ENCODE measurements at regions not wholly inside any gene's neighbourhood (a gene's known extent, or its start where the extent isn't known, plus 50 kb on each side); places are given as distances from the start of the nearest gene placed in this dataset.

DNA sequence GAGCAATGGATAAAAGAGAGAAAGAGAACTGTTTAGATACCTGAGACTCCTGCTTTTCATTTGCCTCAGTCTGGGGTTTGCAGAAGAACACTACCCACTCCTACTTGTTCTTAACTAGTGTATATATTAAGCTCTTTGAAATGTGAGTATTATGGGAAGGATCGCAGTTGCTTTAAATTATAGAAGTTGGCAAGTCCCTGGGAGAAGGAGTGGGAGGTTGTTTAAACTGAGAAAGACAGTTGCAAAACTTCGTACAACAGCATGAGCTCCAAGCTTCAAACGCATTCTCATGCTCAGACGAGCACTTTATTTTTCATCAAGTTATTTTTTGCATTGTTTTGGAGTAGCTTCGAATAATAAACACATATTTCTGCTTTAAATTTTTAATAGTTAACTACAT is 88.1 kb upstream of the C1QTNF7 start:
- no peak for DNase-seq (ENCODE audit: low read depth)

DNA sequence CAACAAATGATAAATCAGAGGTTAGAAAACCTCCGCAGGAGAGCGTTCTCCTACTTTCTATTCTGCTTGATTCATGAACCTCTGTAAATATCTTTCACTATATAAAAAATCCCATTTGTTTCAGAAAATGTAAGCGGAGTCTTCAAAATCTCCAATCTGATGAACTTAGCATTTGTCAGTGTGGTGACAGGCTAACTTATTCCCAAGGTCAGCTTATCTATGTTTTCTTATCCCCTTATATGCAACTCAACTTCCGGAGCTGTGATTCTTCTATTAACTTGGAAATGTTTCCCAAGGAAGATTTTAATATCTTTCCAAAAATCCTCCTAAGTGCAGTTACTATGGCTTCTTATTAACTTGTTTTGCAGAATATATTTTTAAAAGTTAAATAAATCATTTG is 87.5 kb upstream of the C1QTNF7 start:
- no peak for DNase-seq (ENCODE audit: low read depth)

DNA sequence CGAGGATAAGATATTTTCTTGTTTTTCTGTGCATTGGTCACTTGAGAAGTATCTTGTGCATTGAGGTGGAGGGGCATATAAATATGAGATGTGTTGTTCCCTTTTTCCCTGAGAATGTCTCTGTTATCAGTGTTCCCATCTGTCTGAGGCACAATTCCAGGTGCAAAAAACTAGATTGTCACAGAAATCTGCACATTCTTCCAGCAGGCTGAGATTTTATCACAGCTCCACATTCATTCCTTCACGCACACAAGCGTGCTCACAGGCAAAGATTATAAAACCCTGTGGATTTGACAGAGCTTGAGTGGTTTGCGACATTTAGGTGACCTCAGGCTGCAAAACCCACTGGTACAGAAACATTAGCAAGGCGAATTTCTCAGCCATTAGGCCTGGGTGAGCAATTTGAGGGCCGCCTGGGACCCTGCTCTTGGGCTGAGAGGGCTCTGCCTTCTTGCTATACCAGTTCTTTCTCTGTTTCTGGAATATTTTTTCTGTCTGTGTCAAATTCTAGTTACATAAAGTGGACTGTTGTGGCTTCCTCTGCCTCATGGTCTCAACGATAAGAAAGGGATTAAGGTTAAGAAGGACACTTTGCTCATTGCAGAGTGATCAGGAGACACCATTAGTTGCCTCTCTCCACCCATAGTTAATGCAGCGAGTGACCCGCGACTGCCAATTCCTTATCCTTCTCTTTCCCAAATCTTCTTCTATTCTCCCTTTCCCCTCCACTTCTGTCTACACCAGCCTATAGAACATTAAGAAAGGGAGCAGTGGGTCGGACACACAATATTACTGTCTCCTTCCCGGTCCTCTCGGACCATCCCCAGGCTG is 86.7 kb upstream of the C1QTNF7 start:
- no peak for DNase-seq (ENCODE audit: low read depth)

DNA sequence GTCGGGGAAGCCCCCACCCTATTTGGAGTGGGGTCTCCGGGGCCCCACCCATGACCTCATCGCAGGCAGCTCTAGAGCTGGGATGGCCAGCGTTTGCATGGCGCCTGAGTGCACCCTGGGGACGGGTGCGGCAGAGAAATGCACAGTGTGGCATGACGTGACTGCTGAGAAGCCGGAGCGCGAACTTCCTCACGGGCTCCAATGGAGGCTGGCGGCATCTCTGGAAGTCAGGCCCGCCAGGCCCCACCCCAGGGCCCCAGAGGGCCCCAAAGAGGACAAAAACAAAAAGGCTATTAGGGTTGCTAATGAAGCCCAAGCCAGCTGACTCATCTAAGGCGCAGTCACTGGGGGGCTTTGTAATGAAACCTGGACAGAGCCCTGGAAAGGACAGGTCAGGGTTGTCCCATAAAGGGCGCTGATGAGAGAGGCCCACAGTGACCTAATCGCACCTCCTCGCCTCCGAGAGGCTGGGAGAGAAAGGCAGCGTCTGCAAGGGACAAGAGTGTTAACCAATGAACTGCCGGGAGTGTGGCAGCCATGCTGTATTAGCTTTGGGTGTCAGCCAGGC is 86.0 kb upstream of the C1QTNF7 start:
- no peak for DNase-seq (ENCODE audit: low read depth)

DNA sequence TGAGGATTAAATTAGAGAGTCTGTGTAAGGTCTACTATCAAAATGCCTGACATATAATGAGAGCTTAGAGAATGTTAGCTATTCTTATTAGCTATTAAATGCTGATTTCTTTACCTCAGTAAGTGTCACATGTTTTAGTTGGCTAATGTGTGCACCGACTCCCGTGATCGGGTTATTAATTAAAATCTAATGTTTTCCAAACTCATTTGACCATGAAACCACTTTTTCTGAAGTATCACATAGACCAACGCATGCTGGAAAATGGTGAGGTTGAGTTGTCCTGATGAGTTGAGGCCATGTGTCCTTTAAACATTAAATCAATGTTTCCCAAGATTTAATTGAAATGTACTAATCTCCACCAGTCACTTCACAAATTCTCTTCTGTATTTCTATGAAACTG is 84.8 kb upstream of the C1QTNF7 start:
- DNase-seq (ENCODE audit: low read depth), result no peak

DNA sequence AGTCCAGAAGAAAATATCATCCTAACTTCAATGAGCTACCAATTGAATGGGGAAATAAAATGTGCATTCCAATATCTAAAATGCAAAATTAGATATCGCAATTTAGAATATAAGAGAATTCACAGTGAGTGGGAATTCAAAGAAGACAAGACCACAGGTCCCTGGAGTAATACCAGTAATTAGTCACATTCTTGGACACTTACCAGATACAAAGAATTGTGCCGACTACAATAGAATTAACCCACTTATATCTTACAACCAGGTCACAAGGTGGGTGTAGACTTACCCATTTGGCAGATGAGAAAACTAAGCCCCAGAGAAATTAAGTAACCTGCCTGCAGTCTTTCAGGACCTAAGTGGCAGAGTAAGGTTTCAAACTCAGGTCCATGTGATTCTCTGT is 84.3 kb upstream of the C1QTNF7 start:
- no peak for DNase-seq (ENCODE audit: low read depth)

DNA sequence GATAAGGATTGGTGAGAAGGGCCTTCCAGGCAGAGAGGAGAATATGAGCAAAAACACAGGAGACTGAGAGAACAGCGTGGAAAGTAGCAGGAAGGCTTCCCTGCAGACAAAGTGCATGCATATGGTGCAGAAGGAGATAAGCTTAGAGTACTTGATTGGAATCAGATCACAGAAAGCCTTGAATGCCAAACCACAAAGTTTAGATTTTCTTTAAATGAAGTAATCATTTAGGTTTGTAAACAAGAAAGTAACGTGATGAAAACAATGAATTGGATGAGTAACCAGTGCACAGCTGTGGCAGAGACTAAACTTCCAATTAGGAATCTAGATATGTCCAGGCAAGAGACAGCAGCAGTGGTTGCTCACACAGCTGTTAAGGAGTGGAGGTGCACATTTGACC is 83.8 kb upstream of the C1QTNF7 start:
- DNase-seq (ENCODE audit: low read depth), result no peak

DNA sequence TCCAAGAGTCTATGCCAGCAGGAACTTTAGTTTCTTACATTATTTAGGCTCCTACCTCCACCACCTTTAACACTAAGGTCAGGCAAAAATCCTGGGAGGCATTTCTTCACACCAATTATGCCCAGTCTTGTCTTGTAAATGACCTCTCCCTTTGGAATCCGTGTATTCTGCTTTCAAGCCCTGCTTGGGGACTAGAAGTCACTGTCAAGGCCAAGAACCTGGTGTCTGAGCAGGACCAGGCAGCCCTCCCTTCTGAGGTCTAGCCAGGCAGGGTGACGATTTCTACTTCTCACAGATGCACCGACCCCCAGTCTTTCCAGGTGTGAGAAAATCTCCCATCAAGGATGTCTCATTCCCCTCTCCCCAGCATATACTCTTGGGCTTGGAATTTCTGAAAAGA is 82.7 kb upstream of the C1QTNF7 start:
- no peak for DNase-seq (ENCODE audit: low read depth)

DNA sequence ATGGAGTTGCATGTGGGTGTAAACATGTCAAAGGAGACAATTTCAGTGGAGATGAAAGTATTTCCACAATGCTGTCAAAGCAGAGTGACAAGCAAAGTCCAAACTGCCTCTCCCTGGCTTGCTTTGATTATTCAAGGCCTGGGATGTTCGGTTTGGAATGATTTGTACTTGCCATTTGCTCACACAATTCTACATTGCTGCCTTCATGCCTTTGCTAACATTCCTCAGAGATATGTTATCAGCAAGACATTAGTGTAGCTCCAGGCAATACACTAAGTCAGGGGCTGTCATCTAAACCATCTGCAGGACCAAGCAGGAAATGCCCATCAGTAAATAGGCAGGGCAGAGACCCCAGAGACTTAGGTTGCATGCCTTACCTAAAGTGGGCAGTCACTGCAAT is 79.6 kb upstream of the C1QTNF7 start:
- no peak for DNase-seq (ENCODE audit: low read depth)

DNA sequence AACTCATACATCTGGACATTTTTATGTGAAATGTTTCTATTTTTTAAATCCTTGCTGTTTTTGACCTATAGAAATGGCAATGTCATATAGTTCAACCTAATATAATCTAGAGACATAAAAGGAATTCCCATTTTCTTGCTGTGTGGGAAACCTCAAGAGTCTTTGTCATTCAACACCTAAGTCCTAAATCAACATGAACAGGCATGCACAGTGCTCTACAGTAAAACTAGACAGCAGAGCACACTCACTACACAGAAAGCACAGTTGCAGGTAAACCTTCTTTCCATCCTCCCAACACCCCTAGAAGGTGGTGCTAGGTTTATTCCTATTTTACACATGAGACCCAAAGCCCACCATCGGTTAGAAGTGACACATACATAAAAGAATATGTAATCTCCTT is 79.1 kb upstream of the C1QTNF7 start:
- no peak for DNase-seq (ENCODE audit: low read depth)

DNA sequence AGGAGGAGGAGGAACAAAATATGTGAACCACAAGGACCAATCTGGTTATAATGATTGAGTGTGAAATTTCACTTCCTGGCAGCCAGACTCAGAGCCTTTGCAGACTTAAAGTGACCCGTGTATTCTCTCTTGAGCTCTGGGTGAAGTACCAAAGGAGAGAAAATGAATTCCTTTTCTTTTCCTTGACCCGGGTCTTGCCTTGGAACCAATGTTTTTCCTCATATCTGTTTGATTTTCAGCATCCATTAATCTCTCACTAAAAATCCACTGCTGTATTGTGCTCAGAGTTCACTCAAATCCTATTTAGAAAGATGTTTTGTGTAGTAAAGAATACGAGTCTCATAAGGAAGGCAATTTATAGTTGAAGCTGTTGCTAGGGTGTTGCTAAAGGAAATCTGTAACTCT is 78.3 kb upstream of the C1QTNF7 start:
- no peak for DNase-seq (ENCODE audit: low read depth)

DNA sequence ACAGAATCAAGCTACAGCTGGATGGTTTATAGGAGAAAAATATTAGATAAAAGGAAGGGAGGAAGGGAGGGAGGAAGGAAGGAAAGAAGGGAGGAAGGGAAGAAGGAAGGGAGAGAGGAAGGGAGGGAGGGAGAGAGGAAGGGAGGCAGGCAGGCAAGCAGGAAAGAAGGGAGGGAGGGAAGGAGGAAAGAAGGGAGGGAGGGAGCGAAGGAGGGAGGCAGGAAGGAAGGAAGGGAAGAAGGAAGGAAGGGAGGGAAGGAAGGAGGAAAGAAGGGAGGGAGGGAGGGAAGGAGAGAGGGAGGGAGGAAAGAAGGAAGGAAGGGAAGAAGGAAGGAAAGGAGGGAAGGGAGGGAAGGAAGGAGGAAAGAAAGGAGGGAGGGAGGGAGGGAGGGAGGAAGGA is 77.9 kb upstream of the C1QTNF7 start:
- DNase-seq (ENCODE audit: low read depth), result no peak

DNA sequence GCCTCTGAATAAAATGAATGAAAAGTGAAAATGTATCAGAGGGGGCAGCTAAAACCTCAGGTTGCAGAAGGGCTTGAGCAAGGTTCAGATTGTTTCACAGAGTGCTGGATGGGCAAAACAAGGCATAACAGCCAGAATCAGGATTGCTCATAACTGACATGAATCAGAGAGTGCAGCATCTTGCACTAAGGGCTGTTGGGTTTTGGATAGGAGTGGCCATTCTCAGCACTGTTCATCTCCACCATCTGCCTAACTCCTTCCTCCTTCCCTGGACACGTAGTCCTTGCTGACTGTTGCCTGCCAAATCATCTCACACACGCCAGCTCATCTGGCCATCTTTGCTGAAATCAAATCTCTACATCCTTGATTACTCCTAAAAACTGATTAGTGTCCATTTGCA is 75.3 kb upstream of the C1QTNF7 start:
- no peak for DNase-seq (ENCODE audit: low read depth)

DNA sequence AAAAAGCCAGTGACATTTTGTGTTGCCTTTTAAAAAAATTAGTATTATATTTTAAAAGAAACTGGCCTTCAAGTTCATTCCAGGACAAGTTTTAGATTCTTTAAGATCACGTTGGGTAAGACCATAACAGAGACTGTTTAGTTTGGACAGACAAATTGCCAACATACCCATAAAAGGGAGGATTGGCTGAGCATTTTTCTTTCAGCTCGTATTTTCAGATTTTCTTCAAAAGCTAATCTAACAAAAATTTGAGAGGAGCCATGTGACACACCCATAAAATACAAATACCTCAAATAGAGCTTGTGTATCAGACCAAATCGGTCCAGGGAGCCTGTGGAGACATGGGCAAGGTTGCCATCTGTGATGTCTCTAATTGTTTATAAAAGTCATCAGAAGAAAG is 74.6 kb upstream of the C1QTNF7 start:
- DNase-seq (ENCODE audit: low read depth), result no peak

DNA sequence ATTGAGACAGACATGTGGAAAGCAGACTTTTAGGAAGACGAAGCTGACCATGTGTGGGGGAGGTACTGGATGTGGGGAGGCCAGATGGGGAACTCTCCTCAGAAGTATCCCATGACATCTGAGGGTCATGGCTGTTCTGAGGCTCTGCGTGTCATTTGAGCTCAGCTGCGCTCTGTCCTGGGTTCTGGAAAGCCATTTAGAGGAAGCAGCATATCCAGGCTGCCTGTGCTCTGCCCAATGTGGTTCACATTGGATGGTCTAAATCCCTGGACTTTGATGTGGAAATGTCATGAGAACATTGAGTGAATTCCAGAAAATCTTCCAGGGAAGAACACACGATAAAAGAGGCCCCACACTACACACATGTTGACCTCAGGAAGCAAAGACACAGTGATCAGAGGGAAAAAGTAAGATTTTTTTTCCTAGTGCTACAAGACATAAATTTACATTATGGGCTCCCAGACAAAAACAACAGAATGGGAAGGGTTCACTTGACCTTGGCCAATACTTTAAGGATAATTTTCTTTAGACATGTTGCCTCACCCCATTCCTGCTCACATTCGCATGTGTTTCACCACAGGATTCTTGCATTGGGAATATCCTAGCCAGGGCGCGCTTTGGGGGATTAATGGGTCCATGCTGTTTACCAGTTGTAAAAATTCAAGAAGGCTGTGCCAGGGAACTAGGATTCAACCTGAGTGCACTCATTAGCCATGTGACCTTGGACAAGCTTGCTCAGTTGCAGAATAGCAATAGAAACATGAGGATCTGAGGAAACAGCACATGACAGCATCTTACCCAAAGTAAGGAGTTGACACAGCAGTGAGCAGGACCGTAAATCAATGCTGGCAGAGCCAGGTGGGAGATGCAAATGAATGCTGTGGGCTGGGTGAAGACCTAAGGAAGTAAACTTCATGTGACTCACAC is 73.2 kb upstream of the C1QTNF7 start:
- DNase-seq (ENCODE audit: low read depth), result no peak

DNA sequence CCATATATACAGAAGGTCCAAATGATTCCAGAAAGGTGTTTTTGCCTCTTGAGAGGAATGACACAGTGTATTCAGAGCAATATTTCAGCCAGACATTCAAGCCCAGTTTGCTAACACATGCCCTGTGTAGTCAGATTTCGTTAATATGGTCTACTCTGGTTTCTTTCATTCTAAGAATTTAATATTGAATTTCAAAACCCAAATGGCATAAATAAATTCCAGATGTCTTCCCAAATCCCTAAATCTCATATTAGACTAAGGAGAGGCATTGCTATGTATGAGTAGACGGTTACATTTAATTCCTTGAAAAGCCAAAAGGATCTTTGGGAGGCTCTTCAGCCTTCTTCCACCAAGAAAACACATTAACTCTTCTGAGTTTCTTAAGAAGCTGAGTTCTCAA is 66.3 kb upstream of the C1QTNF7 start:
- no peak for DNase-seq (ENCODE audit: low read depth)

DNA sequence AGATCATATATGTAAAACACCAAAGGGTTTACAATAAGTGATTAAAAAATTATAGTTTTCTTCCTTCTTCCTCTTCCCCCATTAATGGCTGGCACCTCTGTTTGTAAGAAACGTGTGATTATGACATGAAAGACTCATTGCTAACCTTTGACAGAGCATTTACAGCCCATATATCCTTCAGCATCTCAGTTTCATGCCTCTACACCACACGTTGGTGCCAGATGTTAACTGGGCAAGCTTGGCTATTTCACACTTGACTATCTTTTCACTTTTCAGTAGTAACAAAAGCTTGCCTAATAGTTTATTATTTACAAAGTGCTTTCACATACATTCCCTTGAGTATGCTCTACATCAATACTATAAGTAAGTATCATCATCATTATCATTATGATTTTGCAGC is 65.3 kb upstream of the C1QTNF7 start:
- no peak for DNase-seq (ENCODE audit: low read depth)

DNA sequence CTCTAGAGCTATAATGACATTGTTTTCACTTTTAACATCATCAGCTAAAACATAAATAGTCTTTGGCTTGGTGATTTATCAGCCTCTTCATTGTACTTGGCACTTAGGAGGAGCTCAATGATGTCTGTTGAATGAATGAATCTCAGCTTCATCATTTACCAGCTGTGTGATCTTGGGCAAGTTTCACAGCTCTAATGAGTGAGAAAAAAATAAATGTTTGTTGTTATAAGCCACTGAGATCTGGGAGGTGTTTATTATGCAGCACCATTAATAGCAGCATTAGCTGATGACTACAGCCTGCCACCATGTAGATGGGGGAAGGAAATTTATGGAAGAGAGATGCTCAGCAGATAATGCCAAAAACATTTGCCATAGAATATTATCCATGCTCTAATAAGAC is 63.6 kb upstream of the C1QTNF7 start:
- DNase-seq (ENCODE audit: low read depth), result no peak

DNA sequence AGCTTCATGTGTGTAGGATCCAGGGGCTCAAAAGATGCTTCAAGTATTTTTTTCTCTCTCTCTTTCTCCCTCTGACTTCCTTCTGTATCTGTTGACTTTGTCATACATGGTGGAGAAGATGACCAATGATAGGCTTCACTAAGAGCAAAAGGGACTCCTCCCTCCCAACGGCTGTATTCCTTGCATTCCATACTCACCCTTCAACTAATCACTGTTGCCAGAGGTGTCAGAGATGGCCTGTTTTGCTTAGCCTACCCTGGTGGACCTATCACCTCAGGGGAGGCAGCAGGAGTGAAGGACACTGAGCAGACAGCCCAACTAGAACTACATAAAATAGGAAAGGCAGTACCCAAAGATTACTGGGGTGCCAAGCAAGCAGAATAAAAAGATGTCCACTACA is 62.2 kb upstream of the C1QTNF7 start:
- no peak for DNase-seq (ENCODE audit: low read depth)

DNA sequence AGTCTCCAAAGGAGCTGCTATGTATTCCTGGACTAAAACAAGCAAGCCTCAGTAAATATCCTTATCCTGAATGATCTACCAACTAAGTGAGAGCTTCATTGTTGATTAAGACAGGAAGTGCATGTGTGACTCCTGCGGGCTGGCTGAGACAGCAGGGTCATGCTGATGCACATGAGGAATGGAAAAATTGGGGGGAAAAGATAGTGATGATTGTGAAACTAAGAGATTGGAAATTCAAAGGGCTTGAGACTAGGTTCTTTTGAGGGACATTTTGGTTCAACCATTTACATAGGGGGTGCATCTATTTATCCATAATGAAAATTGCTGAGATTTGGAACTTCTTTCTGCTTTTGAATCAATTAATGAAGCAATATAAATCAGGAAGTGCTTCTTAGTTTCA is 61.1 kb upstream of the C1QTNF7 start:
- no peak for DNase-seq (ENCODE audit: low read depth)

DNA sequence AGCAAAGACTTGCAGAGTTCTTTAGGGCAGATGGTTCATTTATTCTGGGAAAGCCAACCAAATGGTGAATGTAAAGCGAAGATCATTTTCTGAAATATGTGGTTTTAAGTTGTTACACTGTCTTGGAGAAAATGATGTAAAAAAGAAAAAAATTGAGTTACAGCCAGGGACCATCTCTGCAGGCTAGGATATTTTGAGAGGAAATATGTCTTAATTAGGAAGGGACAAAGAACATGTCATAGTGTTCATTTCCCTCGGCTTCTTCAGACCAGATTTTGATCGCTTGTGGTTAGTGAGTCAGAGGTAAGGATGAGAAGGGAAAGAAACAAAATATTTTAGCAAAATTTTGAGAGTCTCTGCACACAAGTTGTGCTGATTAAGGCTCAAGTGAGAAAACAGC is 59.0 kb upstream of the C1QTNF7 start:
- DNase-seq (ENCODE audit: low read depth), result no peak

DNA sequence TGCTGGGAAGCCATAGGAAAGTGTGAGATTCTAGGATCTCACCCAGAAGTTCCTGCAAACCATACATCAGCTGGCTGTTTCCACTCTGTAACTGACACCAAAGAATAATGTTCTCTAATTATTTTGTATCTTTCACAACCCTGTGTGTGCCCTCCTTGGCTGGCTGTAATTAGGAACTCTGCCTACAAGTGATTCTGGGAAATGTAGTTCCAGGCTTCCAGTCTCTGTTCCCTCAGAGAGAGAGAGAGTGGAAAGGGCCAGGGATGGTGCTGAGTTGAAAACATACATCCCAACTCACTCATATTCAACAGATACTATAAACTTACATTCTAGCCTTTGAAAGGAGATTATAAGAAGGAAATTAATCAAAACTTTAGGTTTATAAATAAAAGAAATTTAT is 57.5 kb upstream of the C1QTNF7 start:
- DNase-seq (ENCODE audit: low read depth), result no peak

DNA sequence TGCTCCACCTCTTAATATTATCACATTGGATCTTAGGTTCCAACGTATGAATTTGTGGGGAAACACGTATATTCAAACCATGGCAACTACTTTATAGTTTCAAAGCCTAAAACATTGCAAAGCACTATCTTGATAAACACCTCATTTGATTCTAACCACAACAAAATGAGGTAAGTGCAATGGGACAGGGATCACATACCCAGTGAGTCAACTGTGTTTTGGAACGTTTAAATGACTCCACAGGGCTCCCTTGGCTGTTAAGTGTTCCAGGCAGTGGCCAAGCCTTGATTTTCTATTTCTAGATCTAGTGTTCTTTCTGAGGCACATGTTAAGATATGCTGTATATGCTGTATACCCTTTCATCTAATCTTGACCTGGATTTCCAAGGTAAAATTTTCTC is 54.5 kb upstream of the C1QTNF7 start:
- no peak for DNase-seq (ENCODE audit: low read depth)

All from stimulated activated CD8-positive, alpha-beta memory T cell treated with anti-CD3 and anti-CD28 coated beads, Interleukin-4, amount 100 ng/mL, for 24 hours (primary cell).